ENCODE measurements at regions not wholly inside any gene's neighbourhood (a gene's known extent, or its start where the extent isn't known, plus 50 kb on each side); places are given as distances from the start of the nearest gene placed in this dataset.
"Not testable (repeated sequence)": the region's sequence is repeated elsewhere in the genome, so short reads cannot be mapped to it uniquely, and the experiment has no call there.

GRCh38 chr11:45409587-45409986 is 123.4 kb upstream of the SYT13 start:
- no peak for DNase-seq (ENCODE audit: low spot score)

- no peak for DNase-seq (ENCODE audit: low spot score)
Measured at GRCh38 chr11:45407226-45407625, 121.1 kb upstream of the SYT13 start.

- no peak for DNase-seq (ENCODE audit: low spot score)
Measured at GRCh38 chr11:45405916-45406670, 120.0 kb upstream of the SYT13 start.

- DNase-seq (ENCODE audit: low spot score) = not testable (repeated sequence)
Measured at GRCh38 chr11:45403521-45403920, 117.4 kb upstream of the SYT13 start.

- DNase-seq (ENCODE audit: low spot score) = no peak
Measured at GRCh38 chr11:45402049-45402630, 116.0 kb upstream of the SYT13 start.

- DNase-seq (ENCODE audit: low spot score) = no peak
Measured at GRCh38 chr11:45400591-45400990, 114.5 kb upstream of the SYT13 start.

GRCh38 chr11:45399166-45399565 is 113.0 kb upstream of the SYT13 start:
- no peak for DNase-seq (ENCODE audit: low spot score)

- DNase-seq (ENCODE audit: low spot score) = no peak
Measured at GRCh38 chr11:45398325-45398724, 112.2 kb upstream of the SYT13 start.

GRCh38 chr11:45396394-45396793 is 110.3 kb upstream of the SYT13 start:
- no peak for DNase-seq (ENCODE audit: low spot score)

- no peak for DNase-seq (ENCODE audit: low spot score)
Measured at GRCh38 chr11:45395947-45396346, 109.8 kb upstream of the SYT13 start.

- DNase-seq (ENCODE audit: low spot score) = no peak
Measured at GRCh38 chr11:45395421-45395820, 109.3 kb upstream of the SYT13 start.

- DNase-seq (ENCODE audit: low spot score) = no peak
Measured at GRCh38 chr11:45394294-45395085, 108.3 kb upstream of the SYT13 start.

- no peak for DNase-seq (ENCODE audit: low spot score)
Measured at GRCh38 chr11:45393826-45394225, 107.7 kb upstream of the SYT13 start.

- DNase-seq (ENCODE audit: low spot score) = no peak
Measured at GRCh38 chr11:45393334-45393733, 107.2 kb upstream of the SYT13 start.

- no peak for DNase-seq (ENCODE audit: low spot score)
Measured at GRCh38 chr11:45392591-45393091, 106.5 kb upstream of the SYT13 start.

GRCh38 chr11:45392154-45392553 is 106.0 kb upstream of the SYT13 start:
- no peak for DNase-seq (ENCODE audit: low spot score)

GRCh38 chr11:45391168-45391850 is 105.2 kb upstream of the SYT13 start:
- DNase-seq (ENCODE audit: low spot score) = no peak

- no peak for DNase-seq (ENCODE audit: low spot score)
Measured at GRCh38 chr11:45390407-45390806, 104.3 kb upstream of the SYT13 start.

- DNase-seq (ENCODE audit: low spot score) = no peak
Measured at GRCh38 chr11:45388472-45388871, 102.3 kb upstream of the SYT13 start.

- not testable (repeated sequence) for DNase-seq (ENCODE audit: low spot score)
Measured at GRCh38 chr11:45387885-45388284, 101.7 kb upstream of the SYT13 start.

GRCh38 chr11:45386972-45387371 is 100.8 kb upstream of the SYT13 start:
- no peak for DNase-seq (ENCODE audit: low spot score)

- DNase-seq (ENCODE audit: low spot score) = no peak
Measured at GRCh38 chr11:45385844-45386243, 99.7 kb upstream of the SYT13 start.

Measured in putamen (tissue), 1 donor.